ENCODE measurements at regions not wholly inside any gene's neighbourhood (a gene's known extent, or its start where the extent isn't known, plus 50 kb on each side); places are given as distances from the start of the nearest gene placed in this dataset.

- ChIA-PET POLR2A (no interaction called here), CTCF (no interaction called here)
- DNase-seq (no peak), ATAC-seq (ENCODE audit: low read depth) (no peak)
- Histone ChIP-seq H3K79me2 (ENCODE audit: control insufficient read depth, insufficient read depth, low read length) (no peaks in the 10 kb centered on the region), H3K36me3 (replicated peaks in 1 of 2; ENCODE audit: control extremely low read depth in 1 of 2, control insufficient read depth in 1 of 2, extremely low read depth in 1 of 2, insufficient read depth in 2 of 2, low read length in 1 of 2) (no peaks in the 10 kb centered on the region), H3K27me3 (replicated peaks in 1 of 4; ENCODE audit: control extremely low read depth in 1 of 4, control insufficient read depth in 3 of 4, insufficient read depth in 4 of 4, low read length in 3 of 4) (peaks cover 0 to 5% (median 2%) of the 10 kb centered on the region in 4 experiments), H3K4me1 (ENCODE audit: control insufficient read depth in 2 of 2, insufficient read depth in 2 of 2, low read length in 2 of 2) (no peaks in the 10 kb centered on the region), H3K4me3 (ENCODE audit: control extremely low read depth in 1 of 5, extremely low read depth in 1 of 5, insufficient read depth in 1 of 5, low read depth in 2 of 5, low read length in 4 of 5) (no peak overlapping the region), H3K4me2 (replicated peaks; ENCODE audit: low read depth, low read length, poor library complexity, severe bottlenecking) (no peak overlapping the region), H2AFZ (ENCODE audit: insufficient read depth, low read depth, low read length, poor library complexity, severe bottlenecking) (no peak overlapping the region), H3K9me3 (ENCODE audit: control extremely low read depth in 1 of 3, control insufficient read depth in 2 of 3, insufficient read depth in 1 of 3, low read length in 2 of 3) (no peaks in the 10 kb centered on the region), H3K27ac (ENCODE audit: low read length in 2 of 2) (no peak overlapping the region), H4K20me1 (ENCODE audit: control insufficient read depth, insufficient read depth, low read length, poor library complexity, severe bottlenecking) (no peaks in the 10 kb centered on the region), H3K9ac (ENCODE audit: low read length) (no peak overlapping the region)
- H3K4me3 Mint-ChIP-seq = no peak overlapping the region
- intact Hi-C loops (cut with micrococcal nuclease) = no loop called here
- no peak for TF ChIP-seq EZH2 (IDR thresholded peaks at IDR 0.05; ENCODE audit: borderline replicate concordance, insufficient read depth, low read depth, low read length, poor library complexity, severe bottlenecking)
- TF ChIP-seq, protein P1, sequence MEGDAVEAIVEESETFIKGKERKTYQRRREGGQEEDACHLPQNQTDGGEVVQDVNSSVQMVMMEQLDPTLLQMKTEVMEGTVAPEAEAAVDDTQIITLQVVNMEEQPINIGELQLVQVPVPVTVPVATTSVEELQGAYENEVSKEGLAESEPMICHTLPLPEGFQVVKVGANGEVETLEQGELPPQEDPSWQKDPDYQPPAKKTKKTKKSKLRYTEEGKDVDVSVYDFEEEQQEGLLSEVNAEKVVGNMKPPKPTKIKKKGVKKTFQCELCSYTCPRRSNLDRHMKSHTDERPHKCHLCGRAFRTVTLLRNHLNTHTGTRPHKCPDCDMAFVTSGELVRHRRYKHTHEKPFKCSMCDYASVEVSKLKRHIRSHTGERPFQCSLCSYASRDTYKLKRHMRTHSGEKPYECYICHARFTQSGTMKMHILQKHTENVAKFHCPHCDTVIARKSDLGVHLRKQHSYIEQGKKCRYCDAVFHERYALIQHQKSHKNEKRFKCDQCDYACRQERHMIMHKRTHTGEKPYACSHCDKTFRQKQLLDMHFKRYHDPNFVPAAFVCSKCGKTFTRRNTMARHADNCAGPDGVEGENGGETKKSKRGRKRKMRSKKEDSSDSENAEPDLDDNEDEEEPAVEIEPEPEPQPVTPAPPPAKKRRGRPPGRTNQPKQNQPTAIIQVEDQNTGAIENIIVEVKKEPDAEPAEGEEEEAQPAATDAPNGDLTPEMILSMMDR (IDR thresholded peaks at IDR 0.05) = no peak
- no peak overlapping the region for H3K27ac Mint-ChIP-seq
- 79% methylated on average over 2 of the region's 2 CpGs for WGBS (ENCODE audit: insufficient coverage)
- H3K27me3 Mint-ChIP-seq = peaks cover 18% of the 10 kb centered on the region
- H3K9me3 Mint-ChIP-seq (ENCODE audit: insufficient read depth) = peaks cover 3% of the 10 kb centered on the region
- H3K4me1 Mint-ChIP-seq = no peaks in the 10 kb centered on the region
Observed at GRCh38 chr1:87190402-87190801, 138.3 kb upstream of the LMO4 start.

DNA sequence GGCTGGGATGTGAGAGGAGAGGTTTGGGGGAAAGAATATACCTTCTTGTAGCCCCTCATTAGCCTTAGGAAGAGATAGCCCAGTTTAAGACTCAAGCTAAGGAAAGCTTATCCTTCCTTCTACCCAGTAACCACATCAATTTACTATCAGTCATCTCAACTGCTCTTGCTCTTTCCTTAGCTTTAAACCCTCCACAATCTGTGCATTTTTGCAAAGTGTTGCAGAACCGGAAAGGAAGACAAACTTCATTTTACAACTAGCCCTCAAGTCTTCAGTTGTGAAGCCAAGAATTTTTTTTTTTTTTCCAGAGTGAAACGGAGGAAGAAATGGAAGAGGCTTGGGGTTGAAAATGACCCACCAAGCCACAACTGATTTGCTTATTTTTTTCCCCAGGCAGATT, 137.0 kb upstream of the LMO4 start:
- Histone ChIP-seq H3K9me3 (ENCODE audit: control extremely low read depth in 1 of 3, control insufficient read depth in 2 of 3, insufficient read depth in 1 of 3, low read length in 2 of 3) (peaks cover 0 to 1% (median 0%) of the 10 kb centered on the region in 3 donors), H3K4me2 (replicated peaks; ENCODE audit: low read depth, low read length, poor library complexity, severe bottlenecking) (no peak overlapping the region), H3K27ac (ENCODE audit: low read length in 2 of 2) (no peak overlapping the region), H3K4me3 (ENCODE audit: control extremely low read depth in 1 of 5, extremely low read depth in 1 of 5, insufficient read depth in 1 of 5, low read depth in 2 of 5, low read length in 4 of 5) (no peak overlapping the region), H3K27me3 (replicated peaks in 1 of 4; ENCODE audit: control extremely low read depth in 1 of 4, control insufficient read depth in 3 of 4, insufficient read depth in 4 of 4, low read length in 3 of 4) (peaks cover 0 to 5% (median 0%) of the 10 kb centered on the region in 4 experiments), H3K79me2 (ENCODE audit: control insufficient read depth, insufficient read depth, low read length) (no peaks in the 10 kb centered on the region), H4K20me1 (ENCODE audit: control insufficient read depth, insufficient read depth, low read length, poor library complexity, severe bottlenecking) (no peaks in the 10 kb centered on the region), H3K9ac (ENCODE audit: low read length) (no peak overlapping the region), H3K36me3 (replicated peaks in 1 of 2; ENCODE audit: control extremely low read depth in 1 of 2, control insufficient read depth in 1 of 2, extremely low read depth in 1 of 2, insufficient read depth in 2 of 2, low read length in 1 of 2) (no peaks in the 10 kb centered on the region), H2AFZ (ENCODE audit: insufficient read depth, low read depth, low read length, poor library complexity, severe bottlenecking) (no peak overlapping the region), H3K4me1 (ENCODE audit: control insufficient read depth in 2 of 2, insufficient read depth in 2 of 2, low read length in 2 of 2) (no peaks in the 10 kb centered on the region)
- WGBS (ENCODE audit: insufficient coverage) = no CpG with 5 or more reads among the region's 2 CpGs
- POLR2A ChIA-PET = no interaction called here
- Mint-ChIP-seq H3K27me3 (peaks cover 18% of the 10 kb centered on the region), H3K27ac (no peak overlapping the region), H3K4me1 (no peaks in the 10 kb centered on the region), H3K9me3 (ENCODE audit: insufficient read depth) (peaks cover 3% of the 10 kb centered on the region), H3K4me3 (no peak overlapping the region)
- intact Hi-C loops (cut with micrococcal nuclease) = no loop called here
- ATAC-seq (ENCODE audit: low read depth) (no peak), DNase-seq (no peak)
- CTCF ChIA-PET = no interaction called here
- TF ChIP-seq, protein P1 (IDR thresholded peaks at IDR 0.05) = no peak
- TF ChIP-seq EZH2 (IDR thresholded peaks at IDR 0.05; ENCODE audit: borderline replicate concordance, insufficient read depth, low read depth, low read length, poor library complexity, severe bottlenecking) = no peak
